MM.1S (cell line): ENCODE measurements at regions not wholly inside any gene's neighbourhood (a gene's known extent, or its start where the extent isn't known, plus 50 kb on each side); places are given as distances from the start of the nearest gene placed in this dataset.

Experiments used
- DNase-seq: peaks from one replicate; pipeline ENCODE4 v3.0.0-alpha.2; 2015
- H2AFZ ChIP-seq: fragments of 300-600 bp; sonication (generic); 2 replicates; pipeline ENCODE4 v1.6.0; 2016; ENCODE audit warnings: antibody characterized with exemption, low read length
- H3F3A ChIP-seq: fragments of 300-600 bp; sonication (generic); 2 replicates; pipeline ENCODE4 v1.6.1; 2016; ENCODE audit warnings: mild to moderate bottlenecking, antibody characterized with exemption, low read length, moderate library complexity, mixed read lengths; ENCODE audit not compliant: insufficient read depth
- H3K27ac ChIP-seq: fragments of 300-600 bp; sonication (generic); 2 replicates; pipeline ENCODE4 v1.5.1; 2016; ENCODE audit warnings: mild to moderate bottlenecking, low read length
- H3K27me3 ChIP-seq: fragments of 300-600 bp; sonication (generic); replicated peaks from 2 replicates; pipeline ENCODE4 v1.6.0; 2016; ENCODE audit warnings: low read length; ENCODE audit not compliant: insufficient read depth
- H3K36me3 ChIP-seq: fragments of 300-600 bp; sonication (generic); replicated peaks from 2 replicates; pipeline ENCODE4 v1.6.1; 2016; ENCODE audit warnings: mild to moderate bottlenecking, low read length, mixed read lengths; ENCODE audit not compliant: insufficient read depth
- H3K4me1 ChIP-seq: fragments of 300-600 bp; sonication (generic); 2 replicates; pipeline ENCODE4 v1.6.1; 2016; ENCODE audit warnings: low read length, mixed read lengths
- H3K4me2 ChIP-seq: fragments of 300-600 bp; sonication (generic); 2 replicates; pipeline ENCODE4 v1.6.0; 2016; ENCODE audit warnings: low read depth, low read length
- H3K4me3 ChIP-seq: fragments of 300-600 bp; sonication (generic); 2 replicates; pipeline ENCODE4 v1.5.1; 2016; ENCODE audit warnings: low read length, mixed read lengths
- H3K79me2 ChIP-seq: fragments of 300-600 bp; sonication (generic); 2 replicates; pipeline ENCODE4 v1.6.1; 2016; ENCODE audit warnings: mixed run types, low read length, mixed read lengths
- H3K9ac ChIP-seq: fragments of 300-600 bp; sonication (generic); 2 replicates; pipeline ENCODE4 v1.6.1; 2016; ENCODE audit warnings: low read length, mixed read lengths
- H3K9me2 ChIP-seq: fragments of 300-600 bp; sonication (generic); replicated peaks from 2 replicates; pipeline ENCODE4 v1.6.1; 2016; ENCODE audit warnings: mild to moderate bottlenecking, low read length, mixed read lengths; ENCODE audit not compliant: insufficient read depth
- H3K9me3 ChIP-seq: fragments of 300-600 bp; sonication (generic); replicated peaks from 2 replicates; pipeline ENCODE4 v1.6.1; 2016; ENCODE audit warnings: mild to moderate bottlenecking, low read length, mixed read lengths; ENCODE audit not compliant: insufficient read depth
- H4K20me1 ChIP-seq: fragments of 300-600 bp; sonication (generic); 2 replicates; pipeline ENCODE4 v1.6.1; 2016; ENCODE audit warnings: mild to moderate bottlenecking, low read length, moderate library complexity, mixed read lengths; ENCODE audit not compliant: insufficient read depth
- EZH2 ChIP-seq: fragments of 300-600 bp; sonication (generic); optimal IDR thresholded peaks from 2 replicates; pipeline ENCODE3; 2017; ENCODE audit warnings: low read depth, mild to moderate bottlenecking, antibody characterized with exemption, low read length, mixed read lengths
- EZH2phosphoT487 ChIP-seq: fragments of 300-600 bp; sonication (generic); IDR thresholded peaks from 2 replicates; pipeline ENCODE4 v1.6.1; 2018; ENCODE audit warnings: antibody characterized with exemption, low read length
- TF ChIP-seq, protein P1 (sequence below): fragments of 300-600 bp; sonication (generic); IDR thresholded peaks from 2 replicates; pipeline ENCODE4 v1.5.1; 2016; ENCODE audit warnings: antibody characterized with exemption, low read length, mixed read lengths

GRCh38 chr7:125347269-125347668 is 417.6 kb upstream of the POT1 start:
- Histone ChIP-seq H3K79me2 (no peaks in the 10 kb centered on the region), H3K9me2 (no peaks in the 10 kb centered on the region)

DNA sequence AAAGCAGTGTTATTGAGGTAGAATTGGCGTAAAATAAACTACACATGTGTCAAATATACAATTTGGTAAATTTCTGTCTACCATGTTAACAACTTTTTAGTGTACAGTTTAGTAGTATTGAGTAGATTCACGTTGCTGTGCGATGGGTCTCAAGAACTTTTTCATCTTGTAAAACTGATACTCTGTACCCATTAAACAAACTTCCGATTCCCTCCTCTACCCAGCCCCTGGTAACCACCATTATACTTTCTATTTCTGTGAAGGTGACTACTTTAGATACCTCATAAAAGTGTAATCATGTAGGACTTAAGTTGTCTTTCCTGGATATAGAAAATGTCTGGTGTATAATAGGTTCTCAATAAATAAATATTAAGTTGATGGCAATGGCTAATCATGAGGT is 408.5 kb upstream of the POT1 start:
- DNase-seq: no peak
- no peaks in the 10 kb centered on the region for H3K9me3 ChIP-seq
- no peaks in the 10 kb centered on the region for H3K36me3 ChIP-seq
- H3K79me2 ChIP-seq: no peaks in the 10 kb centered on the region
- H3K9ac ChIP-seq: no peak overlapping the region
- no peak overlapping the region for H3K4me2 ChIP-seq
- H3K9me2 ChIP-seq: no peaks in the 10 kb centered on the region
- TF ChIP-seq EZH2phosphoT487: no peak
- TF ChIP-seq, protein P1, sequence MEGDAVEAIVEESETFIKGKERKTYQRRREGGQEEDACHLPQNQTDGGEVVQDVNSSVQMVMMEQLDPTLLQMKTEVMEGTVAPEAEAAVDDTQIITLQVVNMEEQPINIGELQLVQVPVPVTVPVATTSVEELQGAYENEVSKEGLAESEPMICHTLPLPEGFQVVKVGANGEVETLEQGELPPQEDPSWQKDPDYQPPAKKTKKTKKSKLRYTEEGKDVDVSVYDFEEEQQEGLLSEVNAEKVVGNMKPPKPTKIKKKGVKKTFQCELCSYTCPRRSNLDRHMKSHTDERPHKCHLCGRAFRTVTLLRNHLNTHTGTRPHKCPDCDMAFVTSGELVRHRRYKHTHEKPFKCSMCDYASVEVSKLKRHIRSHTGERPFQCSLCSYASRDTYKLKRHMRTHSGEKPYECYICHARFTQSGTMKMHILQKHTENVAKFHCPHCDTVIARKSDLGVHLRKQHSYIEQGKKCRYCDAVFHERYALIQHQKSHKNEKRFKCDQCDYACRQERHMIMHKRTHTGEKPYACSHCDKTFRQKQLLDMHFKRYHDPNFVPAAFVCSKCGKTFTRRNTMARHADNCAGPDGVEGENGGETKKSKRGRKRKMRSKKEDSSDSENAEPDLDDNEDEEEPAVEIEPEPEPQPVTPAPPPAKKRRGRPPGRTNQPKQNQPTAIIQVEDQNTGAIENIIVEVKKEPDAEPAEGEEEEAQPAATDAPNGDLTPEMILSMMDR: no peak
- TF ChIP-seq EZH2: no peak
- no peak overlapping the region for H3K4me3 ChIP-seq
- H3K4me1 ChIP-seq: no peaks in the 10 kb centered on the region
- no peaks in the 10 kb centered on the region for H4K20me1 ChIP-seq
- no peaks in the 10 kb centered on the region for H3K27me3 ChIP-seq
- no peaks in the 10 kb centered on the region for H3F3A ChIP-seq
- H3K27ac ChIP-seq: no peak overlapping the region
- H2AFZ ChIP-seq: no peak overlapping the region

More at GRCh38 chr7:125347269-125347668, 417.6 kb upstream of the POT1 start:
- Histone ChIP-seq H3K27ac (no peak overlapping the region), H2AFZ (no peak overlapping the region), H4K20me1 (no peaks in the 10 kb centered on the region), H3K4me3 (no peak overlapping the region), H3K36me3 (no peaks in the 10 kb centered on the region), H3K9me3 (no peaks in the 10 kb centered on the region), H3K27me3 (no peaks in the 10 kb centered on the region), H3F3A (no peaks in the 10 kb centered on the region), H3K9ac (no peak overlapping the region), H3K4me2 (no peak overlapping the region), H3K4me1 (no peaks in the 10 kb centered on the region)
- no peak for DNase-seq
- TF ChIP-seq, protein P1: no peak
- TF ChIP-seq EZH2: no peak
- TF ChIP-seq EZH2phosphoT487: no peak

DNA sequence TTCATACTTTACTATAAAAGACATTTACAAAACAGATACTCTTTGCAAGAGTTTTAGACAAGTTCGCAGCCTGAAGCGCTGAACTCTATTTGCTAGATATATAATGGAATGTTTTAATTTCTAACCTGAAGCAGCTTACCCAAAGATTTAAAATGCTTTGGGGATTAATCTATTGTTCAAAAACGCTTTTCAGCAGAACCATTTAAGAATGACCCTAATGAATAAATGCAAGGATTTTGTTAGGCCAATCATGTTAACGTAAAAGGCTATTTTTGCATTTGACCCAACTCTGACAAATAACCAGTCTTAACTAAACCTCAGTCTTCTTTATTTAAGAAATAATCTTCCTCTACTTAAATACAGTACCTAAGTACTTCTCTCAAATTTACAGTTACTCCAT is 406.7 kb upstream of the POT1 start:
- no peak for DNase-seq
- TF ChIP-seq, protein P1: no peak
- TF ChIP-seq EZH2 (no peak), EZH2phosphoT487 (no peak)
- H3K9ac ChIP-seq: no peak overlapping the region
- no peaks in the 10 kb centered on the region for H4K20me1 ChIP-seq
- no peak overlapping the region for H2AFZ ChIP-seq
- no peak overlapping the region for H3K27ac ChIP-seq
- no peaks in the 10 kb centered on the region for H3K9me2 ChIP-seq
- H3K79me2 ChIP-seq: no peaks in the 10 kb centered on the region
- no peaks in the 10 kb centered on the region for H3K9me3 ChIP-seq
- H3K27me3 ChIP-seq: no peaks in the 10 kb centered on the region
- H3K4me2 ChIP-seq: no peak overlapping the region
- no peaks in the 10 kb centered on the region for H3K4me1 ChIP-seq
- H3K4me3 ChIP-seq: no peak overlapping the region
- H3K36me3 ChIP-seq: no peaks in the 10 kb centered on the region
- no peaks in the 10 kb centered on the region for H3F3A ChIP-seq
